ENCODE measurements at regions not wholly inside any gene's neighbourhood (a gene's known extent, or its start where the extent isn't known, plus 50 kb on each side); places are given as distances from the start of the nearest gene placed in this dataset.

DNA sequence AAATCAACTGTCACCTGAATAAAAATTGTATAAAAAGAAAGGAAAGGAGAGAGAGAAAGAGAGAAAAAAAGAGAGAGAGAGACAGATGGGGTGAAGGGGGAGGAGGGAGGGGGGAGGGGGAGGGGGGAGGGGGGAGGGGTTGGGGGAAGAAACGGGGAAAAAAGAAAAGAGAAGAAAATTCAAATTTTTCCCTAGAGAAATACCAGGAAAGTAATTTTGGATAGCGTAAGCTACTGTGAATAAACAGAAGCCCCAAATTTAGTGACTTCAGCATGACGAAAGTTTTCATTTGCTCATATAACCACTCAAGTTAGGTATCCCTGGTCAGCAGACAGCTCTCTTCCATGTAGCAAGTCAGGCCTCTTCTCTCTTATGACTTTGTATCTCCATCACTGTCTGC, 289.4 kb upstream of the MYOCD start:
- no peak for DNase-seq (ENCODE audit: low read depth in 2 of 2)

DNA sequence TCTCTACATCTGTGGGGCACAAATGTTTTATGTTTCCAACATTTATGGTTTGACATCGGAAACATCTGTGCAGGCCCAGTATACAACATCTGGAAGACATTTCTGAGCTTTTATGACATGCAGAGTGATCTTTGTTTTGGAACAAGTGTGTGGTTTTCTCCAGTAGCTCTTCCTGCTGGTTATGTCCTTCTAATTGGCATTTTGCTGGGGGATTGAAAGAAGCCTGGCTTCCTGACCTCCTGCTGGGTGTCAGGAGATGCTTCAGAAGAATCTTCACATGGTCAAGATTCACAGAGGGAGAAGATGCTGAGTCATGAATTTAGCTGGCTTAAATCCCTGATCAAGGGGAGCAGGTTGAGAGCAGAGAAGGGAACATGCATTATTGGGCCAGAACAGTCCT, 279.5 kb upstream of the MYOCD start:
- DNase-seq (ENCODE audit: low read depth in 2 of 2): peak in 1 of 2 experiments; percentile 43

DNA sequence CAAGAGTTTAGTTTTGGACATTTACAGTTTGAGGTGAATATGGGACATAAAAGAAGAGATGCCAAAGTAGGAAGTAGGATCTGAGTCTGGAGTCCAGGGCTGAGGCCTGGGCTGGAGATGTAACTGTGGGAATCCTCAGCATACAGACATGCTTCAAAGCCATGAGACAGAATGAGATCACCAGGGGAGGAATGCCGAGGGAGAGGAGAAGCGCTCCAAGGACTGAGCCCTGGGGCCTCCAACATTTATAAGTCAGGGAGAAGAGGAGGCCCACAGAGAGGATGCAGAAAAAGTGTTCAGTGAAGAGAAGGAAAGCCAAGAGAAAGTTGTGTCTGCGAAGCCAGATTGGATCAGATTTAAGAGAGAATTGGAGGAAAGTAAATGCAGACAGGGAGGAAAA, 277.5 kb upstream of the MYOCD start:
- DNase-seq (ENCODE audit: low read depth in 2 of 2): no peak

- DNase-seq (ENCODE audit: low read depth in 2 of 2): no peak
These were observed 276.3 kb upstream of the MYOCD start for GRCh38 chr17:12389421-12389820.

DNA sequence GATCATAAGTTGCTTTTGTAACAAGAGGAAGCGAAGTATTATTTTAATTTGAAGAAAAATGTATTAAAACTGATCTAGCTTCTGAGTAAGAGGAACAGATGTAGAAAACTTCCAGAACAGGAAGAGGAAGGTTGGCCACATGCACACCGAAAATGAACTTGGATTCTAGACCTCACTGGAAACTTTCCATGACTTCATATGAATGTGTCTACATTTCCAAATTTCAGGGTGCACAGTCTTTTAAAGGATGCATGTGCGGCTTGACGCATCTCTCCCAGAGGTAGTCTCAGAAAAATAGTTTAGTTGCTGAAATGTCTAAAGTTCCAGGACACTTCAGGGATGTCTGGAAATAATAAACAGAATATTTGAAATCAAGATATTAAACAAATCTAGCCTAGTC, 275.1 kb upstream of the MYOCD start:
- DNase-seq (ENCODE audit: low read depth in 2 of 2): no peak

GRCh38 chr17:12391468-12391867, 274.2 kb upstream of the MYOCD start:
- DNase-seq (ENCODE audit: low read depth in 2 of 2): no peak

GRCh38 chr17:12395733-12396354, 269.8 kb upstream of the MYOCD start:
- DNase-seq (ENCODE audit: low read depth in 2 of 2): no peak

GRCh38 chr17:12398441-12399051, 267.1 kb upstream of the MYOCD start:
- no peak for DNase-seq (ENCODE audit: low read depth in 2 of 2)

DNA sequence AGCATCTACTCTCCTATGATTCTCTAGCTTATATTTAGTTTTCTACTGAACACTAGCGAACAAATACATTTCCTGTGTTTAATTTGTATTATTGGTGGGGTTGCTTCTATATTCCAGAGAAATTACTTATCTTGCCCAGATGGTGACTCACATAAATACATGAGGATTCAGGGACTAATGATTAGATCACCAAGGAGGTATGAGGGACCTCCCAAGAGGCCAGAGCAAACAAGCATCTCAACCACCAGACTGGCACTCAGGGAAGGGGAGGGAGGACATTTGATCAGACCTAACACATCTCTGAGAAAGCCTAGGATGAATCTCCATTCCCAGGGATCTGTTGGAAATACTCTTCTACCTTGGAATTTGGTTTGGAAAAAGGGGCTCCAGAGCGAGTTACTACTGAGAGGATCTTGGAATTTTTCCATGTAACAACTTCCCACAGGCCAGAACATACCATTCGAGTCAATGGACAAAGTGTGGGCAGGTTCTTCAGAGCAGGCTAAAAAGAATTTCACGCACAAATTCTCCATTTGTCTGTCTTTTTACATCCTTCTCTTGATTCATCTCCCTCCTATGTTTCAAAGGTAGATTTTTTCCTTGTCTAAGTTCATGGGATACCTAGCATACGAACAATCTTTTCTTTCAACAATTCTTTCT, 262.6 kb upstream of the MYOCD start:
- peak in 1 of 2 experiments; percentile 60 for DNase-seq (ENCODE audit: low read depth in 2 of 2)

DNA sequence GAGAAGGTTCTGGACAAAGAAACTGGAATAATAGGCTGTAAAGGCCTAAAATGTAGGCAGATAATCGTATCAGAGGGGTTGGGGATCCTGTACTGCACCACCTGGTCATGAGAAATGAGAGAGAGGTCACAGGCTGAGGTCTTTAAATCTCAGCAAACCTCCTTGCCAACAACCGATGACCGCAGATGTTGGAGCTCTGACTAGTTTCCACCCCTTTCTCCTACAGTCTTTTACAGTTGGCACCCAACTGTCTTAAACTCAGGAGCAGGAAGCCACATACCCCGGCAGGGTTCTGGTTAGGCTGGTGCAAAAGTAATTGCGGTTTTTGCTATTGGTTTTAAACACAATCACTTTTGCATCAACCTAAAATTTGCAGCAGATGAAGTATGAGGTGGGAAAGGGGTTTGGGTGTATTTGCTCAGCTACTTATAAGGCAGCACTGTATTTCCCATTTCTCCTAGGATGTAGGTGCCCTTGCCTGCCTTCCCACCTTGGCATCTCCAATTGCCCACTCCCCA, 261.8 kb upstream of the MYOCD start:
- DNase-seq (ENCODE audit: low read depth in 2 of 2): no peak

DNA sequence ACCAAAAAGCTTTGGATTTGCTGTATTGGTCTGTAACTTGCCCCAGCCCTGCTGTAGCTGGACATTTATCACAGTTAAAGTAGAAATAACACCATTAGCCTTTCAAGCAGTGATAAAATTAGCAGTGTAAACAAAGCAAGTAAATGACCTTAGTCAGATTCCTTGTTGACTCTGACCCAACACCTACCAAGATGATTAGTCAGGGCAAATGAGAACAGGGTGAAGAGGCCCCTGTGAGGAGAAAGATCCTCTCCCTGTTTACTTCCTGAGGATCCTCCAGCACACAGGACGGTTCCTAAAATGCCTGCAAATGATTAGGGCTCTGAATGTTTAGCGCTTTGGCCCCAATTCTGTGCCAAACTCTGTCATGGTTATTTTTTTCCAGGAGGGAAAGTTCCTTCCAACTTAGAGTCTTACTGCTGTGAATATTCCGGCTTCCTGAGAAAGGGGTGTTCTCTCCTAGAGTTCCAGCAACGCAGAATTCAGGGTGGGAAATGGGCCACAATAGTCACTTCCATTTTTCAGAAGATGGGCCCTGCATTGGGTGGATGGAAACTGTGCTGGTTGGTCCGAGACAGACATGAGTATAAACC, 259.0 kb upstream of the MYOCD start:
- DNase-seq (ENCODE audit: low read depth in 2 of 2): no peak

DNA sequence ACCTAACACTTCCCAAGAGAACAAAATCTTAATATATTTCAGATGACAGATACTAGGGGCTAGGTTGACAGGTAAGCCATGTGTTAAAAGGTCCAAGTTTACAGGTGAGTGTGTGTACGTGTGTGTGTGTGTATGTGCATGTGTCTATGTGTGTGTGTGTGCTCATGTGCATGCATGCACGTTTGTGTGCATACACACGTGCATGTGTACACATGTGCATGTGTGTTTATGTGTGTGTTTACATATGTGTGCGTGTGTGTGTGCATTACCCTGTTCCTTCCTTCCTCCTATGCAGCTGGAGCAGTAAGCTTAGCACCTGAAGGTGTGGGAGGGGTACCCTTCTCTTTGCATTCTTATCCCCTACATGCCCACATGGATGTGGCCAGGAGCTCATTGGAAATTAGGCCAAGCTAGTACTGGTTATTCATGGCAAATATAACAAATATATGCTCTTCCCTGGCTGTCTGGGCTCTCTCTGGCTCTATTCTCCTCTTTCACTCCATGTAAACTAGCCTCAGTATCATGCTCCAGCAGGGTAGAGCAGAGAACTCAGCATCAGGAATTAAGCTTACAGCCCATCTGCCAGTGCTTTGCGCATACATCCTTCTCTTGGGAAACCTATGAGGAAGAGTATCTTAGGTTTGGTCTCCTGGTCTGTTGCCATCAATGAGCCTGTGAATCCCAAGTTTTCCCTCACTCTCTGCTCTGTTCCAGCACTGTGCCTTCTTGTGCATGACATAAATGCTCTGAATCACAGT, 258.0 kb upstream of the MYOCD start:
- DNase-seq (ENCODE audit: low read depth in 2 of 2): no peak

- no peak for DNase-seq (ENCODE audit: low read depth in 2 of 2)
These were observed 256.6 kb upstream of the MYOCD start for GRCh38 chr17:12409082-12409481.

- no peak for DNase-seq (ENCODE audit: low read depth in 2 of 2)
These were observed 255.0 kb upstream of the MYOCD start for GRCh38 chr17:12410717-12411116.

DNA sequence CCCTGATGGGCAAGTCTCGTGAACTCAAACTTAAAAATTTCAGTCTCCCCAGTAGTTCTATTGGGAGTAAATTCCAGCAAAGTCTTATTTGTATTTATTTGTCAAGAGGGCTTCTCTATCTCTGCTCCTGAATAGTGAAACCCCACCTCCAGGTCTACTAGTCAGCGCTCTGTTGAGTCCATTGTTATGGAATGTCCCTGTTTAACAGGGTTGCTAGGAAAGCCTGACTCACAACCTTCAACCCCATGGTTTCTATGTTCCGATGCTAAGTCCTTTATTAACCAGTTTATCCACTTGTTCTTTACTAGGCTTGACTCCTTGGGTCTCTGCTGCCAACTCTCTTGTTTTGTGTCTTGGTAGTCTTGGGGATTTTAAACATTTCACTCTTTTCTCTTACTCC, 250.7 kb upstream of the MYOCD start:
- DNase-seq (ENCODE audit: low read depth in 2 of 2): no peak

DNA sequence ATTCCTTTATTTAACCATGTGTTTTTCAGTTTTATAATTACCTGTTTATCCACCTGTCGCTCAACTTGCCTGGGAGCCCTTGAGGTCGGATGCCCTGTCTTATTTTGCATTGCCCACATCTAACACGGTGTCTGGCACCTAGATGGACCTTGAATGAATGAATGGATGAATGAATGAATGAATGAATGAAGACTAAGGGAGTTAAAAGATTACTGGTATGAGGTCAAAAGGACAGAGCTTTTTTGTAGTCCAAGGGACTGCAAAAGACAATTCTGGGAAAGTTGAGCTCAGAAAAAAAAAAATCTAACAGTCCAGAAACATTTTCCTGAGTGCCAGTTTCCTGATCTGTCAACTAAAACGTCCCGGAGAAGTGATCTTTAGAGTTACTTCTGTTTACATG, 244.6 kb upstream of the MYOCD start:
- DNase-seq (ENCODE audit: low read depth in 2 of 2): no peak

DNA sequence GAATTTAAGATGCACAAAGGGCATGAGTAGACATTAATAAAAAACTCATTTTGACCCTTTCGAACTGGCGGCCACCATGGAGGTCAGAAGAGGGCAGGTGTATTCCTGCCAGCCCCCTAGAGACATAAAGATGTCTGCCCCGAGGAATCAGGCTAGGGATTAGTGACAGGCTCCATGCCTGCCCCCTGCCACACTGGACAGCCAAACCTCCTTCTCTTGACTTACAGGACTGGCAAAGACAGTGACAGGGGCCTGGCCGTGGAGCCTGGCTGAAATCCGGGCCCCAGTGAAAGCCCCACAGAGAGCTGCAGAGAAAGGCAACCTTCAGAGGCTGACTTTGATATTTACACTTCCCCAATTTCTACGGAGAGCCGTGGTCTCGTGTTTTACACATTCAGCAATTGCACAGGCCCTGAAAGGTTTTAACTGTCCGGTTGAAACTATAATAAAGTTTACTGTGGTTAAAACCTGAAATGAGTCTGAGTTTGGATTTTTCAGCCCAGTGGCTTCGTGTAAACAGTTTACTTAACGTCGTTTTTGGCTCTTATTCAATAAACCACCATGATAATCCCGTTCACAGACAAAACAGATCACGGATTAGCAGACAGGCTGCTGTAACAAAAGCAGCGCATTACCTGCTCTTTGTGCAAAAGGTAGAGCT, 243.9 kb upstream of the MYOCD start:
- DNase-seq (ENCODE audit: low read depth in 2 of 2): no peak

- no peak for DNase-seq (ENCODE audit: low read depth in 2 of 2)
These were observed 243.0 kb upstream of the MYOCD start for GRCh38 chr17:12422651-12423050.

DNA sequence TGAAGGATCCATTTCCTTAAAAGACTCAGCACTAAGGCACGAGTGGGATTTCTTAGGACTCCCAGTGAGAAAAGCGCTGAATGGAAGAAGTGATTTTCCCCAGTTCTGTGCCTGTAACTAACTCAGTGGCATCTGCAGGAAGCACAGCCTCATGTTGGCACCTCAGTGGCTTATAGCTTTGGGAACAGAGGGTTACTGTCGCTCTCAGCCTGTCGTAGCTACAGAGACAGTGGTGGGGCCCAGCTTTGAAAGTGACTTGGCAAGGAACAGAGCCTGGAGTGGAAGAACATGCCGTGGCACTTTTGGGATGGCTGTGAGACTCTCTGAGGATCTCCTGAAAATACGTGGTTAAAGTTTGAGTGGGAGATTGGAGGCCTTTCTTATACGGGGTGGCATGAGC, 242.4 kb upstream of the MYOCD start:
- no peak for DNase-seq (ENCODE audit: low read depth in 2 of 2)

- DNase-seq (ENCODE audit: low read depth in 2 of 2): no peak
These were observed 236.6 kb upstream of the MYOCD start for GRCh38 chr17:12429116-12429515.

DNA sequence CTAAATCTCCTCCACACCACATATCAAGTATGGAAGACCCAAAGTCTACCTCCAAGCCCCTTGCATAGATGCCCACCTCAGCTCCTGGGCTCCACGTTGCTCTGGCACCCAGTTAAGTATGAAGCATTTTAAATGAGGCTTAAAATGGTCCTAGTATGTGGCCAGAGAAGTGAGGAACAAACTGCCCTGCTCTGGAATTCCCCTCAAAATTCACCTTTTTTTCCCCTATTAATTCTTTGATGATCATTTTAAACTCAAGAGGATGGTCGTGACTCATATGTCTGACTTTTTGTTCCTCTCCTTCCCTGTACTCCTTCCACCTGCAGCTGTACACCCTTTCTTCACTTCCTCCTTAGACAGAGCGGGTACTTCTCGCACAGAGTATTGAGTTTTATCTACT, 234.5 kb upstream of the MYOCD start:
- DNase-seq (ENCODE audit: low read depth in 2 of 2): no peak

GRCh38 chr17:12438212-12438611, 227.5 kb upstream of the MYOCD start:
- DNase-seq (ENCODE audit: low read depth in 2 of 2): no peak
